Endothelial cell of umbilical vein (primary cell): ENCODE measurements at regions not wholly inside any gene's neighbourhood (a gene's known extent, or its start where the extent isn't known, plus 50 kb on each side); places are given as distances from the start of the nearest gene placed in this dataset.

ENCODE experiments used
- CTCF ChIP-seq, 2 donors: IDR thresholded peaks; 1 replicate in 1 of 2; 2 replicates in 1 of 2; pipeline ENCODE4 v1.5.1; 2011; ENCODE audit warnings: low read length in 2 of 2, mild to moderate bottlenecking in 2 of 2, moderate library complexity in 2 of 2, control low read depth in 1 of 2, inconsistent platforms in 1 of 2, low read depth in 1 of 2; ENCODE audit not compliant: insufficient read depth in 1 of 2; ENCODE audit errors: extremely low read depth in 1 of 2
- EZH2 ChIP-seq: IDR thresholded peaks from 2 replicates; pipeline ENCODE4 v1.6.1; 2012; ENCODE audit warnings: borderline replicate concordance, low read depth, mild to moderate bottlenecking, moderate library complexity, low read length, inconsistent platforms; ENCODE audit not compliant: severe bottlenecking
- FOS ChIP-seq: IDR thresholded peaks from 2 replicates; pipeline ENCODE4 v1.6.1; 2011; ENCODE audit warnings: mild to moderate bottlenecking, low read length, moderate library complexity, borderline replicate concordance; ENCODE audit not compliant: insufficient read depth
- GATA2 ChIP-seq: IDR thresholded peaks from 2 replicates; pipeline ENCODE4 v1.7.0; 2011; ENCODE audit warnings: low read depth, mild to moderate bottlenecking, moderate library complexity, mixed read lengths, low read length; ENCODE audit not compliant: insufficient read length, insufficient read depth
- JUN ChIP-seq: IDR thresholded peaks from 2 replicates; pipeline ENCODE4 v1.6.1; 2011; ENCODE audit warnings: borderline replicate concordance, low read depth; ENCODE audit not compliant: insufficient read length, insufficient read depth
- MAX ChIP-seq: IDR thresholded peaks from 2 replicates; pipeline ENCODE4 v1.6.1; 2011; ENCODE audit not compliant: insufficient read depth, insufficient read length
- MYC ChIP-seq: IDR thresholded peaks from one replicate; pipeline ENCODE4 v1.6.1; 2011; ENCODE audit warnings: mild to moderate bottlenecking, low read depth, low read length
- POLR2A ChIP-seq: IDR thresholded peaks from 2 replicates; pipeline ENCODE4 v1.6.1; 2012; ENCODE audit warnings: low read depth, mild to moderate bottlenecking, control low read depth, low read length
- POLR2AphosphoS5 ChIP-seq: IDR thresholded peaks from 2 replicates; pipeline ENCODE4 v1.6.1; 2012; ENCODE audit warnings: low read depth, mild to moderate bottlenecking, control low read depth, low read length, moderate library complexity; ENCODE audit not compliant: insufficient read depth

GRCh38 chr12:130110914-130111313 lies 51.4 kb upstream of the FZD10 start:
- no peak for TF ChIP-seq CTCF (IDR thresholded peaks at IDR 0.05; ENCODE audit: extremely low read depth in 1 of 2, insufficient read depth in 1 of 2, low read depth in 1 of 2, low read length in 2 of 2)
- no peak for TF ChIP-seq POLR2A
- no peak for TF ChIP-seq JUN
- no peak for TF ChIP-seq MAX
- no peak for TF ChIP-seq FOS
- TF ChIP-seq EZH2, result no peak
- TF ChIP-seq GATA2, result no peak
- TF ChIP-seq MYC, result no peak
- no peak for TF ChIP-seq POLR2AphosphoS5
